Choroid plexus epithelial cell (primary cell): ENCODE measurements at regions not wholly inside any gene's neighbourhood (a gene's known extent, or its start where the extent isn't known, plus 50 kb on each side); places are given as distances from the start of the nearest gene placed in this dataset.

Experiments used
- DNase-seq: peaks from one replicate; pipeline ENCODE4 v3.0.0-alpha.2; 2010; ENCODE audit warnings: low read depth
- H3K4me3 ChIP-seq: 2 replicates; pipeline ENCODE4 v1.5.1; 2011; ENCODE audit warnings: low read depth, mild to moderate bottlenecking, control low read depth, low read length, moderate library complexity
- CTCF ChIP-seq: conservative IDR thresholded peaks from 2 replicates; pipeline ENCODE4 v1.5.1; 2011; ENCODE audit warnings: low read depth, mild to moderate bottlenecking, control low read depth, inconsistent platforms, low read length, moderate library complexity

DNA sequence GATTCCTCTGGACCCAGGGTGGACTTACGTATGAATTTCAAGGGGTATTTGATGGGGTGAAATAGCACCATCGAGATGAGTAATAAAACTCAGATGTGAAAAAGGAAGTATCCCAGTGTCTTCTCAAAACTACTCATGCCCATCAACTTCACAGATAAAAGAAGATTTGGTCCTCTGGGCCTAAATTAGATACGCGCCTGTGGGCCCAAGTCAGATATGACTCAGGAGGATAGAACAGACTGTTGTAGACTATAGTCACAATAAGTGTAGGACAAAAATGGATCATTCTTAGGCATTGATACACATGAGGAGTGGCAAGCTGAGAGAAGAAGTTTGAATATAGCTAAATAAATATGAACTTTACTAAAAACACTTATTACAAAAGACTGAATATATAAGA, 2438.8 kb downstream of the PCDH9 start:
- TF ChIP-seq CTCF, result no peak
- DNase-seq, result no peak
- no peak overlapping the region for H3K4me3 ChIP-seq

- H3K4me3 ChIP-seq, result no peak overlapping the region
- no peak for DNase-seq
- TF ChIP-seq CTCF, result no peak
Observed at GRCh38 chr13:64782466-64782865, 2447.7 kb downstream of the PCDH9 start.

- no peak for DNase-seq
- H3K4me3 ChIP-seq, result no peak overlapping the region
- no peak for TF ChIP-seq CTCF
Observed at GRCh38 chr13:64778002-64778401, 2452.1 kb downstream of the PCDH9 start.

DNA sequence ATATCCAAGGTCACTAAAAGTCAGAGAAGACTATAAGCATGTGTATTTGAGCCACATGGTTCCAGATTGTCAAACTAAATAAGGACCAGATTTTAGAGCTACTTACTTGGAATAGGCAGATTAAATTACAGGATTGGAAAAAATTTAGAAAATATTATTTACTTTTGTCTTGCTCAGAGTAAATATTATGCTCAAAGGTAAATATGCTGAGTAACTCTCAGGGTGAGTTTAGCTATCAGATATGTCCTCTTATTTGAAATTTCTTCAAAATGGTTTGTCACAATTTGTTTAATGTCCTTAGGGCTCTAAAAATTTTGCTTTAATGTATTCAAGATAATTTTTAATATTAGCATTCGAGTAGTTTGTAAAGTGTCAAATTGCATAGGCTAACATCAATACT, 2455.2 kb downstream of the PCDH9 start:
- H3K4me3 ChIP-seq, result no peak overlapping the region
- DNase-seq, result no peak
- TF ChIP-seq CTCF, result no peak

DNA sequence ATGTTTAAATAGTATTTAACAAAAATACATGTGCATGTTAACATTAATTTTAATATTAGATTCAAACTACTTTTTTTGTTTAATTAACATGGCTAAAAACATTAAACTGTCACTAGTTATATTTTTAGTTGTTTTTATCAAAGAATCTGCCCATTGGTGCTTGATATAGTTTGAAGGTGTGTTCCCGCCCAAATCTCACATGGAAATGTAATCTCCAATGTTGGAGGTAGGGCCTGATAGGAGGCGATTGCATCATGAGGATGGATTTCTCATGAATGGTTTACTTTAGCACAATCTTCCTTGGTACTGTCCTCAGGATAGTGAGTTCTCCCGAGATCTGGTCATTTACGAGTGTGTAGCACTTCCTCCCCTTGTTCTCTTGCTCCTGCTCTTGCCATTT, 2459.4 kb downstream of the PCDH9 start:
- no peak overlapping the region for H3K4me3 ChIP-seq
- no peak for DNase-seq
- TF ChIP-seq CTCF, result no peak

DNA sequence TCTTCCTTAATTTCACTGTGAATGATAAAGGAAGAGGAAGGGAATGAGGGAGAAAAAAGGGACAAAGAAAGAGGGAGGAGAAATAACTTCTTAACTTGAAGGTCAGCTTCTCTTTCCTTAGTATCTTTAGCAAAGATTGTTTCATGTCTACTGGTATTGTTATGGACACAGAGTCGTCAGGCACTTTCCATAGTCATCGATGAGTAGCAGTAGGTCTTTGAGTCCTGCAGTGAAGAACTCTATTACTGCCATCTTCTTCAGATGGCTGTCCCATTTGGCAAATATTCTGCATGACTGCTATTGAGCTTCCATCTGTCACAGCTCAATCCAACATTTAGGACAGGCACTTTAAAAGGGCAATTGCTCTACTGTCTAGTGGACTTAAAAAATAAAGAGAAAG, 2463.1 kb downstream of the PCDH9 start:
- no peak for TF ChIP-seq CTCF
- no peak overlapping the region for H3K4me3 ChIP-seq
- DNase-seq, result no peak

DNA sequence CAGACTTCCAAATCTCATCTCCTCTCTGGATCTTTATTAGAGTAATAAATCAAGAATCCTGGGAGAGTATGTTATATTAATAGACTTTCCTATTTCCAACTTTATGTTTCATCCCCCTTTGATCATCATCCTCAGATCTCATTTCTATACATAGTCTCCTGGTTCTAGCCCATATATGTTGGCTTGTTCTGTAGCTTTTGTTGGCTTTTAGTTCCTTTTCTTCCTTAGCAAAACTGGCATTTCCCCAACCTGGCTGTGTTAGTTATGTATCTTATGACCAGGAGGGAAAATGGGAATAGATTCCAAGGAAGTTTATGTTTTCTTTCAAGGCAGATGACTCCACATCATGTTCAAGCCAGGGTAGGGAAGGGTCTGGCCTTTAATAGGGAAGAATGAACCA, 2464.5 kb downstream of the PCDH9 start:
- H3K4me3 ChIP-seq, result no peak overlapping the region
- no peak for TF ChIP-seq CTCF
- DNase-seq, result no peak
